Fibroblast of skin of right quadriceps (primary cell): ENCODE measurements at regions not wholly inside any gene's neighbourhood (a gene's known extent, or its start where the extent isn't known, plus 50 kb on each side); places are given as distances from the start of the nearest gene placed in this dataset.
A peak's percentile ranks its signal among the peaks of the same experiment; 100 is the strongest.
"Not testable (repeated sequence)": the region's sequence is repeated elsewhere in the genome, so short reads cannot be mapped to it uniquely, and the experiment has no call there.

ENCODE experiments used
- DNase-seq: peaks from one replicate; pipeline ENCODE4 v3.0.0-alpha.2; 2013

DNA sequence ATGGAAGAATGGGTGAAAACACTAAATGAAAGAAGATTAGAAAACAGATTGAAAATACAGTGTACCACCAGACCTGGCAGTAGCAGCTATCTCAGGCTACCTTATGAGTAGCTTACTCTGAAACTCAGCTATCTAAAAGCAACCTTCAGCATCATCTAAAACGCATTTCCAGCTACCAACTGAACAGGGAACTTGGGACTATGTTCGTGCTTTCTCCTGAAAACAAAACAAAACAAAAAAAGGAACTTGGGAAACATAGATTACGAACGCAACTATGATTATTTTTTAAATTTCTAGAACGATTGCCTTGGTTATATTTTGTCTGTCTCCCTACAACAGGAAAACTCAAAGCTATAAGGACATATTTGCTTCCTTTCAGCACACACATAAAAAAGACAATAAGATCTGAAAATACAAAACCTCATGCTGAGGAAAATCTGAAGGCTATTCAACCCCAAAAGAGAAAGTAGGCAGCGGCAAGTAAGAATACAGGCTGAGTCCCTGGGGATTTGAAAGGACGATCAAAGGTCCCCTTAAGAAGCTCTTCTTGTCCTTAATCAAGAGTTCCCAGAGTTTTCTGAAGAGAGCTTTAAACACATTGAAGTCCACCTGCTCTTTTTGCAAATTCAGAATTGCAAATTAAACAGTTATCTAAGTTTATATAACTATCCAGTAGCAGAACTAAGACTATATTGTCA is 53.4 kb downstream of the OR2K2 start:
- no peak for DNase-seq

GRCh38 chr9:111274737-111275136 is 55.3 kb downstream of the OR2K2 start:
- DNase-seq, result no peak

DNA sequence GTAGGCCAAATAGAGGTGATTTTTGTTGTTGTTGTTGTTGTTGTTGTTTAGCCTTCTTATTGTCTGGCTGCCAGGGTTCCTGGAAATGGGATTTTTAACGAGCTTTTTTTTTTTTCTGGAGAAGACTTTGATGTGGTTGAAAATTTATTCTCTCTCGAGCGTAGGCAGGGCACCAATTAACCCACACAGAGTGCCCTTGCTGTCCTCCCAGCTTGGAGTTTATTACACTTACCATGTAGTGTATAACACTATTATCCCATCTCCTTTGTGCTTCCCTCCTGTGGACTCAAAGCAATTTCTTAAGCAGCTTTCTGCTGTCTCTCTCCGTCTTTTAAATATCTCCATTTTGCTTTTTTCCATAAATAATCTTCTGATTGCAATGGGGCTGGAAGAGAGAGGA is 57.4 kb downstream of the OR2K2 start:
- DNase-seq, result no peak

DNA sequence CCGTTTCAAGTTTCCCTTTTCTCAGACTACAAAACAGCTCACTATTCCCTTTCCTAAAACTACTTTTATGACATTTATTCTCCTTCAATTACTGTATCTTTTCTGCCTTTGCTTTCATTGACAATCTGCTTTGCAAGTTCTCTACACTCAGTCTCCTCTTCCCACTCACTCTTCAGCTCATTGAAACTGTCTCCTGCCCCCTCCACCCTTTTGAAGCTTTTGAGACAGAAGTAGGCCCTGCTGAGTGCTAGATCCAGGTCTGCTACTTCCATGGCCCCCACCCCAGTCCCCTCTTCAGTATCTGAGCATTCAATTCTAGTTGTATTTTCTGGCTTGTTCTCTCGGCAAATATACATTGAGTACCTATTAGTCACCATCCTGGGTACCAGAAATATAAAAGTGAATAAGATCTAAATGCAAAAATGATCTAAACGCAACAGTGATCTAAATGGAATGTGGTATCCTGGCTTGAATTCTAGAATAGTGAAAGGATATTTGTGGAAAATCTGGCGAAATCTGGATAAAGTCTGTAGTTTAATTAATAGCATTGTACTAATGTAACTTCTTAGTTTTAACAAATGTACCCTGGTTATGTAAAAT is 58.4 kb downstream of the OR2K2 start:
- peak; percentile 52 for DNase-seq

- DNase-seq, result no peak
These were observed 59.0 kb downstream of the OR2K2 start for GRCh38 chr9:111271047-111271446.

GRCh38 chr9:111266024-111266423 is 64.0 kb downstream of the OR2K2 start:
- DNase-seq, result not testable (repeated sequence)

GRCh38 chr9:111263116-111263515 is 66.9 kb downstream of the OR2K2 start:
- no peak for DNase-seq

- DNase-seq, result no peak
These were observed 71.2 kb downstream of the OR2K2 start for GRCh38 chr9:111258875-111259271.

DNA sequence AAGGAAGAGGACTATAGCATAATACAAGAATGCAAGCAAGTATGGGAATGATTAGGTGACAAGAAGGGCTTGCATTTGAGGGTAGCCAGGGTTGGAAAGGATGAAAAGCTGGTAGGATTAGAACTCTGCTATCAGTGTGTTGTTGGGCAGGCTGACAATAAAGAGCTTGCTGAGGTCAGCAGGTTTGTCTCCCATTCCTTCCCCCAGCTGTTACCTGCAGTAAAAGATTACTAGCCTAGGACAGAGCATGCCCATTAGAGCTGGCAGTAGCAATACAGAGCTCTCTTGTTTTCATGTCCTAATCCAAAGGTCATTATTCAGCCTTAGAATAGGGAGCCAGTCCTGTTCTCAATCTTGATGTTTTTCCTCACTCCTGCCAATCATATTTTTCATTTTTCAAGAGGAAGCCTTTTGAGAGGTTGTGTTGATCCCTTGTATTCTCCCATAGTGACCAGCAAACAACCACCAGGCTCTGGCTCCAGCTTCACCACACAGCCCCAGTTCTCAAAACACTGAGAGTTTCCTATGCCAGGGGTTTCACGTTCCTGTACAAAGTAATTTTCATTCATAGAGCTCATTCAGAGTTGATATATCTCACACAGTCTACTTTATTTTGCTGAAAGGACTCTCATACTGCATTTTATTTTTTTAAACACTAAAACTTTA is 71.7 kb downstream of the OR2K2 start:
- no peak for DNase-seq

DNA sequence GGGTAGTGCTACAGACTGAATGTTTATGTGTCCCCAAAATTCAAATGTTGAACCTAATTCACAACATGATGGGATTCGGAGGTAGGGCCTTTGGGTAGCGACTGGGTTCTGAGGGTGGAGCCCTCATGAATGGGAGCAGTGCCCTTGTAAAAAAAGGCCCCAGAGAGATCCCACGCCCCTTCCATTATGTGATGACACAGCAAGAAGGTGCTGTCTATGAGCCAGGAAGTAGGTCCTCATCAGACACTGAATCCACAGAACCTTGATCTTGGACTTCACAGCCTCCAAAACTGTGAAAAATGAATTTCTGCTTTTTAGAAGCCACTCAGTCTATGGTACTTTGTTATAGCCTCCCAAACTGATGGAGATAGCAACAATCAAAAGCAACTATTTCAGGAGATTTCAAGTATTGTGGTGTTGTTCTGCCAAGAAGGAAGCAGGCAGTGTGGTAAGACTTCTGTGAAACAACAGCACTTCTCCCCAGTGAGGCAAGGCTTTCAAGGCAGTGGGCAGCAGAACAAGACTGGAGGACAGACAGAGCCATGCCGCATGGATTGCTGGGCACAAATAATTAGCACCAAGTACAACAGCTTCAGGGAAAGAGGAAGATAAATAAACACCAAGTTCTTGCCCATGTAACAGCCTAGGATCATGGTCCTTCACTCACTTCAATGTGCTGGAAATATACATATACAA is 76.1 kb downstream of the OR2K2 start:
- DNase-seq, result no peak

- no peak for DNase-seq
These were observed 78.9 kb downstream of the OR2K2 start for GRCh38 chr9:111250875-111251842.

DNA sequence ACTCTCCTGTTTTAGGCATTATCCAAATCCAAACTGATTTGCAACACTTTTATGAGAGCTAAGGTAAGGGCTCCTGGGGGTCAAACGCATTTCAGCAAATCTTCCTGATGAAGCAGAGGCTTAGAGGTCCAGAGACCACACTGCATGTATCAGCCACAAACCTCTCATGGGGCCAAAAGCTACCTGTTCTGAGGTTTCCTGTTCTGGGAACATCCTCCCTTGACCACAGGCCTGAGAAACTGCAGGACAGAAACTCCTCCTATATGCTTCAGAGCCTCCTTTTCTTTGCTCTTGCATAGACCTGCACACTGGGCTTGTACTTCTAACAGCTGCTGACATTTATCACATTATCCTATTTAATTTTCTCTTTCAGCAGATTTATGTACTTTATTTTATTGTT is 92.6 kb downstream of the OR2K2 start:
- no peak for DNase-seq

- DNase-seq, result no peak
These were observed 93.7 kb downstream of the OR2K2 start for GRCh38 chr9:111236332-111236731.

DNA sequence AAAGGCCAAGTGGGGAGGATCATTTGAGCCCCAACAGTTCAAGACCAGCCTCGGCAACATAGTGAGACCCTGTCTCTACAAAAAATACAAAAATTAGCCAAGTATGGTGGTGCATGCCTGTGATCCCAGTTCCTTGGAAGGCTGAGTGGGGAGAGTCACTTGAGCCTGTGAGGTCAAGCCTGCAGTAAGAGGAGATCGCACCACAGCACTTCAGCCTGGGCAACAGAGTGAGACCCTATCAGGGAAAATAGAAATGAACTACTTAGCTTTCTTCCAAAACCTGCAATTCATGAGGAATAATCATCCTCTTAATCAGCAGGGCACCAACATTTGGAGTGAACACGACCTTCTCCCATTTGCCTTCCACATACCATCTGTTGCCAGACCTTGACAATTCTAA is 96.1 kb downstream of the OR2K2 start:
- DNase-seq, result no peak

GRCh38 chr9:111232997-111233790 is 96.8 kb downstream of the OR2K2 start:
- peak; percentile 8 for DNase-seq

- no peak for DNase-seq
These were observed 98.0 kb downstream of the OR2K2 start for GRCh38 chr9:111231801-111232580.

GRCh38 chr9:111222757-111223156 is 107.3 kb downstream of the OR2K2 start:
- no peak for DNase-seq

GRCh38 chr9:111212874-111213273 is 117.2 kb downstream of the OR2K2 start:
- DNase-seq, result no peak

- DNase-seq, result peak; percentile 38
These were observed 131.1 kb downstream of the OR2K2 start for GRCh38 chr9:111198936-111199335.

- DNase-seq, result no peak
These were observed 132.8 kb downstream of the OR2K2 start for GRCh38 chr9:111197256-111197655.

DNA sequence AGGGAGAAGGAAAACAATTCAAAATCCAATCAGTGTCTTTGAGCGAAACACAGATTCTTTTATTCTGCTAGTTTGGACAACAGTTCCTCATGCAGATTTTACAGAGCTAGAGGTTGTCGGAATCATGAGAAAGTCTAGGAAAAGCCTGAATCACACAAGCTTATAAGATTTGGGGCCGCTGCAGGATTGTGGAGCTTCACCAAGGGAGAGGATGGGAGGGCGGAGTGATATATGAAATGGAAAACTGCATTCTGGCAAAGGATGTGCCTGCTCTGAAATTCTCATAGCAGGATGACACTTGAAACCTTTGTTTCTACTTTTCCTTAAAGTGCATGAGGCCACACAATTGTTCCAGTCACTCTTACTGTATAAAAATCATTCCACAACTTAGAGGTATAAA is 134.3 kb downstream of the OR2K2 start:
- DNase-seq, result no peak
